Mesenteric fat pad (tissue), 1 donor: ENCODE measurements at regions not wholly inside any gene's neighbourhood (a gene's known extent, or its start where the extent isn't known, plus 50 kb on each side); places are given as distances from the start of the nearest gene placed in this dataset.

Experiments
- DNase-seq: peaks from one replicate; pipeline ENCODE4 v3.0.0-alpha.2; 2020; ENCODE audit warnings: low spot score
- donor health status: DM: yes; HTN: yes; CAD: no.

DNA sequence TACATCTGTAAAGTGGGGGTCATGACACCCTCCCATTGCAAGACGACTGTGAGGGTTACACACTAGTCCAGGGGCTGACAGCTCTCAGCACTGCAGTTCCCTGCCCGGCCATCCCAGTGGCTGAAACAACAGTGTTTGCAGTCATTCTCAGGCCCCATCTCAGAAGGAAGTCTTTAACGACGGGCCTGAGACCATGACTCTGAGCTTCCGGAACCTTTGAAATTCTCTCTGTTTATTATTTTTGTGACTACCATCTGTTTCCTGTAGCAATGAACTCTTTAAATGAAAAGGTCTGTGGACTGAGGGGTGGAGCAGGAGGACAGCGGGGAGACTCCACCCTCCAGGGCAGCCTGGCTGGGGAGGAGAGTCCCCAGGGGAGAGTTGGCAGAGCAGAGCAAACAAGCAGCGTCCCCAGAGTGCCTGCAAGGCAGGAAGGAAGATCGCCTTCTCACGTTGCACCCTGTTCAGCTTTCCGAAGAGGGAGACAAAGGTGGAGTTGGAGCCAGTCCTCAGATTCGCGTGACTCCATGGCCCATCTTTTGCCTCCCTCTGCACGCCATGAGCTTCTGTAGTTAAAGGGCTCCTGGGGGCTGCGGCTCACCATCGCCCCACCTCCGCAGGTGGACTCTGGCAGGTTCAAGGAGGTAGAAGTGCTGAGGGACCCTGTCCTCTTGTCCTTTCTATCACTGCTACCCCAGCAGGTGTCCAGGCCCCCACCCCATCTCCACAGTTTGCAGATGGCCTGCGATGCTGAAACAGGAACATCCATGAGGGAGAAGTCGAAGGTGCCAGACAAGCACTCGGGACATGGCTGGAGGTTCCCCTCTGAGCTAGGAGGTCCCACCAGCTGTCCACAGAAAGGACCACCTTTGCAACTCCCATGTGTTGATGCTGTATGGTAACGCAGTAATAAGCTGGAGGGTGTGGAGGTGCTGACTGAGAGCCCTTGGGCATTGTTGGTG lies 525.8 kb upstream of the PROK2 start:
- DNase-seq = no peak

DNA sequence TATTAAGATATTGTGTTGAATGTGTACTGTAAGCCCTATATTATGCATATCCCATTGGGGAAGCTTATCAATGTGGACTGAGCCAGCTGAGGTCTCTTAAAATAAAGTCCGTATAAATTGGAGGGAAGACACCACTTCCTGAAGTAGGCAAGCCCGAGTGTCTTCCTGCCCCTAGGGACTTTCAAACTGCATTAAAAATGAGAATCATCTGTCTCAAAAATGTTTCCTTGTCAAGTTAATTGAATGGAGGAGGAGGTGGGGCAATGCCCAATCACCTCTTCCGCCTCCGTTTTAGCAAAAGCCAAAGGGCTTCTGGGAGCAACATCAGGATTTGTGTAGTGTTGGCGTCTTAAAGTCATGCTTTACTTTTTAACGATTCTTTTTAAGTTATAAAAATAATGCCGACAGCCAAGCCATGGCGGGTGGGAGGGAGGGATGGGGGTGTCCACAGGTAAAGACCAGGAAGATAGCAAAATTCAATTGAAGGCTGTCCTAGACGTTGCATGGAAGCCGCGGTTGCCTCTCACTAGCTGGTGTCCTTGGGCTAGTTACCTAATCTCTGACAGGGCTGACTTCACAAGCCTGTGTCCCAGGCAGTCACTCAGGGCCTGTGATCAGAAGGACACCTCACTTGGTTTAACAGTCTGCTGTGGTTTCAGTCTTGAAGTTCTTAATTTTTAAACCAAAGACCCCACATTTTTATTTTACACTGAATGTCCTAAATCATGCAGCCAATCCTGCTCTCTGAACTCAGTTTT lies 524.9 kb upstream of the PROK2 start:
- no peak for DNase-seq

DNA sequence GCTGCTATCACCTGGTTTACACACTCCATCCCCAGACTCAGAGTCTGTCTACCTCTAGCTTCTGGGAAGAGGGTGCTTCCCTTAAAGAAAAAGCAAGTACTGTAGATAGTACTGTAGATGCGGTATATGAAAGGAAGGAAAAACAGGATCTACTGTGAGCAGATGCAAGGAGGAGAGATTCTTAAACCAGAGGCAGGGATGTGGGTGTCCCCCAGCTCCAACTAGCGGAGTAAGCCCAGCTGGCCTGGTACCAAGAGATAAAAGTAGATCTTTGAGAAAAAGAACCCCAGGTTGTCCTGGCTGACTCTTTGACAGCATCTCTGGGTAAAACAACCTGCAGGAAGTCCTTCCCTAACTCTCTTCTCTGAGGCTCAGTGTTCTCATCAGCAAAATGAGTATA lies 523.7 kb upstream of the PROK2 start:
- no peak for DNase-seq

DNA sequence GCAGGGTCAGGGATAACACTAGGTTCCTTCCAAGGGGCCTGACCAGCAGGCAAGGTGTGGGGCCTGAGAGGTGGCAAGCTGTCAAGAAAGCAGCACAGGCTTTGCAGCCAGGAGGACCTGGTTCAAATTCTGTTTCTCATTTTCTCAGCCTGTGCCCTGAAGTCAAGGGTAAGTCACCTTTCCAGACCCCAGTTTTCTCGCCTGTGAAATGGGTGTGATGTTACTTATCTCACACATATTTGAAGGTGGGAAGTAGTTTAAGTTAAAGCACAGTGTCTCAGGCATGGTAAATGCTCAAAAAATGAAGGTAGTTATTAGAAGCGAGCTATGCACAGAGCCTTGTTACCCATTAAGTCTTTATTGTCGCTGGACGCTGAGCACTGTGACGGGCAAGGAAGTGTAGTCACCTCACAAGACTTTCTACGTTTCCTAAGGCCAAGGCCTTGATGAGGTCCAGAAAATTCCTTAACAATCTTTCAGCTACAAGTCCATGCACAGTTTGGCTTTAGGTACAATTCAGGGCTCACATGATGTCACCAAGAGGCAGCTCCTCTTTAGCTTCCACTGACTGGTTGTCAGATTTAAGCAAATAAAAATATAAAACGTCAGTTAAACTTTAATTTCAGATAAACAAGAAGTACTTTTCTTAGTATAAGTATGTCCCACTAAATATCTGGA lies 522.6 kb upstream of the PROK2 start:
- no peak for DNase-seq

DNA sequence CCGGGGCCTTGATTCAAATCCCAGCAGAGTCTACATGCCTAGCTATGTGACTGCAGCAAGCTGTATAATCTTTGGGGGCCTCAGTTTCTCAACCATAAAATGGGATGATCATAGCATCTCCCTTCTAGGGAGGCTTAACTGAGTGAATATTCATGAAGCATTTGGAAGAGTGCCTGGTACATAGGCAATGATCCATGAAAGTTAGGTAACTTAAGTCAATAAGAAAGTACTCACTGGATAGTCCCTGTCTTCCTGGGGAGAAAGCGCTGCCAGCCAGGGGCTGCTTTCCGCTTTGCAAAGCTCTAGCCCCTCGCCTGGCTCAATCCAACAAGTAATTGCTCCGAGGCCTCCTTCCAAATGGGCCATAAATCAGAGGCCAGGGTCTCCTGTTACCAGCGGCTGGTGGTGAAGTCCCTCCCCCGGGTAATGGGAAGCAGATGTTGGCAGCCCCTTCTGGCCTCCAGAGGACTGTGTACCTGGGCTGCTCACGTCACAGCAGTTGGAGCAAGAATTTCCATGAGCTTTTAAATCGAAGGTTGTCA lies 521.9 kb upstream of the PROK2 start:
- no peak for DNase-seq

DNA sequence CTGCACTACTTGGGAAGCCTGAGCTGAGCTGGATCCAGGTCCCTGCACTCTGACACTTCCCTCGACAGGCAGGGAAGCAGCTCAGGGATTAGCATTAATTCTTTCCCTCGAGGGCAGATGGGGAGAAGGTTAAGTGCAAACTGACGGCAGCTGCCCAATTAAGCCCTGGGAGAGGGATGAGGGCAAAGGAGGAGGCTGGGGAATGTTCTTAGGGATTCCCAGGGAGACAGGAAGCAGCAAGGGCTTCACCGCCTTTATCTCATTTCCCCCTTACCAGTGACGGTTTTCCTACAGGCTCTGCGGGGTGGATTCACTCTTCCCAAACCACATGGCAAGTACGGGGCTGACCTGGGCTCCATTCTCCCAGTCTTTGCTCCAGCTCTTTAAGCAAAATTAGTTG lies 519.0 kb upstream of the PROK2 start:
- DNase-seq = no peak

DNA sequence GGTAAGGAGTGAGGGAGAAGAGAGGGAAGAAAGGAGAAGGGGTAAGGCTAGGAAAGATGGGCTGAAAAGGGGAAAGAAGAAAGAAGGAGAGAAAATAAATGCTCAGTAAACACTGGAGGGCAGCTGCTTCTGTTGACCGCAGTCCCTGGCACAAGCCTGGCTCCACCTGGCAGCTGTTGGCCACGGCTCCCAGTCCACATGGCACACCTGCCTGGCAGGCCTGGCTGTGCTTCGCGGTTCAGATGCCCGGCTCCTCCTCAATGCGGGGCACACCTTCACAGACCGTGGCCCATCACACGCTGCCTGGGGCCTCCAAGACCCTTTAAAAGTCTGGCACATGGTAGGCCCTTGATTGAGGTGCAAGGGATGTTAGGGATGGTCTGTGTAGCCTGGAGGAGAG lies 516.8 kb upstream of the PROK2 start:
- DNase-seq = no peak

DNA sequence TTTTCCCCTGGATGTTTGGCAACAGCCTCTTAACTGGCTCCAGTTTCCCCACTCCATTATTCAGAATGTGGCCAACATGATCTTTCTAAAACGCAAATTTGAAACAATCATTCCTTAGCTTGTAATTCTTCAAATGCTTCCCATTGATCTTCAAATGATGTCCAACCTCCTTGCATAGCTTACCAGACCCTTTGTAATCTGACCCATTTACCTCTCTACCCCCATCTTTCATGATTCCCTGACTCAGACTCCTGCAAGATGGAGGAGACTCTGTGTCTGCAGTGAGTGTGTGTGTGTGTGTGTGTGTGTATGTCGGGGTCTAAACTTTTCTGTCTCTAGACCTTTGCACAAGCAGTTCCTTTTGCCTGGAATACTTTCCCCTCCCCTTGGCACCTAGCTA lies 515.7 kb upstream of the PROK2 start:
- DNase-seq = no peak

DNA sequence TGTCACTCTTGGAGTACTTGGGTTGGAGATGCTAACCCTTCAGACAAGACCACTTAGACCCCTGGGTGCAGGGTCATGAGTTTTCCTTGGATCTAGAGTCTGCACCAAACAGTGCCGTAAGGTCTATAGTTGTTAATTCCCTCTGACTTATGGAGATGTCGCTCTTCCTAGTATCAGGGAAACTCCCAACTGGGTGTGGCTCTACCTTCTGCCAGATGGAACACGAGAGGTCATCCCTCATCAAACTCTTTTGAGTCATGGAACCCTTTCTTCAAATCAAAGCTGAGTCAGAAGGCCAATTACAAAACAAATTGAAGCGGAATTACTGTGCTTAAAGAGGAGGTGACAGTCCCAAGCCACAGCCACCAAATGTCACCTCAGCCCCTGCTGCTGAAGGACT lies 514.9 kb upstream of the PROK2 start:
- no peak for DNase-seq

DNA sequence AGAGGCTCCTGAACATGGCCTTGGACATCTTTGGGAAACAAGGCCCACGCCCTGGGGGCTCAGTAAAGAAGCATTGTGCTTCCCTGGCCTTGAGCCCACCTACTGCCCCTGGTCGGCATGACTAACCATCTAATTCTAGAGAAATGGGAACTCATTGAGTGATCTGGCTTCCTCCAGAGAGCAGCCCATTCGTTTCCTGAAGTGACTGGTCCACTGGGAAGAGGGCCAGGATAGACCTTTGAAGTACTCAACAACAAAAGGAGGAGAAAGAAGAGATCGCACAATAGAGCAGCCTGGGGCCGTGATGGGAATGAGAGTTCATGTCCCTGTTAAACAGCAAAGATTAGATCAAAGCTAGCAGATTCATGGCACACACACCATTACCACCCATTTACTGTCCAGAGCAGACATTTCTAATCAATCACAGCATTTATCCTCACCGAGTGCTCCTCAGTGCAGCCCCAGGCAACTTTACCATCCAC lies 514.4 kb upstream of the PROK2 start:
- DNase-seq = no peak

DNA sequence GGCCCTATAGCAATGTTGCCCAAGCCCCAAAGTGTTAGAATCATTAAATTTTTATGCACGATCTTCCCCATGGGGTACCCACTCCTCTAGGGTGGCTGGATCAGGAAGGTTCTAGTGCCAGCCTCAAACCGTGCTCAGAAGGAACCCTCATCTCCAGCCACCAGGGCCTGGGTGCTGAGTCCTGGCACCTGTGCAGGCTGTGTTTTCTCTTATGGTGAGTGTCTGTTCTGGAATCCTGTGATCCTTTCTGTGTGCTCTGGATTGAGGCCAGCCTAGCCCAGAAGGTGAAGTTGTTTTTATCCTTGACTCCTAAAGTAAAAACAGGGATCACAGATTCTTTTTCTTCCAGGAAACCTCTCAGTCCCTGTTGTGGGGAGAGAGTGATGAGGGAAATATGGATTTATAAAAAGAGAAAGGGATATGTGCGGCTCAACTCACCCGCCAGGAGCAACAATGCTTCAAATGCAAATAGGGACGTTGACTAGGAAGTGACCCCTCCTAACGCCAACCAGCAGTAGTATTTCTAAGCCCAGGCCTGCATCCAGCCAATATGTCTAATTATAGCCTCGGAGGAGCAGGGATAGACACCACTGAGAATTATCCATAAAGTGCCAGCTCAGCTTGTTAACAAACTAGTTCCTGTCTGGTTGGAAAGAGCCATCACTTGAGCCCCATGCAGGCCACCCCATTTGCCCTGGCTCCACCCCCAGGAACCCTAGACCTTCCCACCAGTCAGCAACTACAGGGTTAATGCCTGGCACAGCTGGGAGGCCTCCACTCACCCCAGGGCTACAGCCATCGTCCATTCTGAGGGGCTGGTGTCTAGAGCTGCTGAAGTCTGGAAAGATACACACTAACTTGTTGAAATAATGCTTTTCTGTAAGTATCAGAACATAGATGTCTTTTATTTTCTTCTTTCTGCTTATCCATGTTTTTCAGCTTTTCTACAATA lies 513.5 kb upstream of the PROK2 start:
- DNase-seq = no peak

DNA sequence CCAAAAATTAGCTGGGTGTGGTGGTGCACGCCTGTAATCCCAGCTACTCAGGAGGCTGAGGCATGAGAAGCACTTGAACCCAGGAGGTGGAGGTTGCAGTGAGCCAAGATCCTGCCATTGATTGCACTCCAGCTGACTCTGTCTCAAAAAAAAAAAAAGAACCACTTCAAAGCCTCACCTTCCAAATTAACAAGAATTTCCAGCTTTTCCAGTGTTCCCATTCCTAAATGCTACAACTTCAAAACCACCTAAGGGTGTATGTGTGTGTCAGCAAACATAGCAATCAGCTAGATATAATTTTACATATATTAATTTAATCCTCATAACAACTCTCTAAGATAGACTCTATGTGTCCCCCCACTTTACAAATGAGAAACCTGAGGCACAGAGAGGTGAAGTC lies 512.5 kb upstream of the PROK2 start:
- no peak for DNase-seq

DNA sequence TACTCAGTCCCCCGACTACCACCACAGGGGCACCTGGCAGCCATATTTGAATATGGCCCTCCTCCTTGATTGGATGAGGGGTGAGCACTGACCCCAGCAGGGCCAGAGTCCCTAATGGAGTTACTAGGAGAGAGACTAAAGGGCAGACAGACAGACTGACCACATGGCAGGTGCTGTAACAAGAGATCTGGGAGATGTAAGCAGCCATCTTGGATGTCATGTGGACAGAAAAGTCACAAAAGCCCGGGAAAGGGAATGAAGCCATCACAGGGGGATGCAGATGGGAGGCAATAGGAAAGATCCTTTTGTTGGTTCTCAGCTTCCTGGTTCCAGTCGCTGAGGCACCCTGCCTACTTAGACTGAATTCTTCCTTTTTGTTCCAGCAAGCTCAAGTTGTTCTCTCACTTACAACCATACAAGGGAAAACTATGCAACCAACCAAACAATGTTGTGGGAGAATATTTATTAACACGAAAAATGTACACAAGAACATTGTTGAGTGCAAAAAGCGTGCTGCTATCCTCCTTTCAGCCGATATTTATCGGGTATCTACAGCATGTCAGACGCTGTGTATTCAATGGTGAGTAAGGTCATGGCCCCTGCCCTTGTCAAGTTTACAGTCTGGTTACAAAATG lies 511.6 kb upstream of the PROK2 start:
- no peak for DNase-seq

DNA sequence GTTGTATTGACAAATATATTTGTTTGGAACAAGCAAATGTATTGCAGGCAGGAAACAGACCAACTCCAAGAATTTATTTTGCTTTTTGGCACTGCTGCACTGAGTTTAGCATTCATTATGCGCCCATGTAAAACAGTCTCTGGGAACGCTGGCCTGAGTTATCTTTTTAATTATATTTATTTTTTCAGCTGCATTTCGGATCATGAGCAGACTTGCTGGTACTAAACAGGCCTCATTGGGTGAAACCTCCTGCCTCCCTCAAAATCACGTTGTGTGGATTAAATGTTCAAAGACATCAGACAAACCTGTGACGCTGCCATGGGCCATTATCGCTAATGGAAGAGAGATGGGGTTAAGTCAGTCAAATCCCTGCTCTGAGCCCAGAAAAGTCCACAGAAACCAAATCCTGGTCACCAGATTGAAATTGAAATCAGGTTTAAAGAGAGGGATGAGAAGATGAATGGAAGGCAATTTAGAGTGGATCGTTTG lies 511.1 kb upstream of the PROK2 start:
- no peak for DNase-seq

DNA sequence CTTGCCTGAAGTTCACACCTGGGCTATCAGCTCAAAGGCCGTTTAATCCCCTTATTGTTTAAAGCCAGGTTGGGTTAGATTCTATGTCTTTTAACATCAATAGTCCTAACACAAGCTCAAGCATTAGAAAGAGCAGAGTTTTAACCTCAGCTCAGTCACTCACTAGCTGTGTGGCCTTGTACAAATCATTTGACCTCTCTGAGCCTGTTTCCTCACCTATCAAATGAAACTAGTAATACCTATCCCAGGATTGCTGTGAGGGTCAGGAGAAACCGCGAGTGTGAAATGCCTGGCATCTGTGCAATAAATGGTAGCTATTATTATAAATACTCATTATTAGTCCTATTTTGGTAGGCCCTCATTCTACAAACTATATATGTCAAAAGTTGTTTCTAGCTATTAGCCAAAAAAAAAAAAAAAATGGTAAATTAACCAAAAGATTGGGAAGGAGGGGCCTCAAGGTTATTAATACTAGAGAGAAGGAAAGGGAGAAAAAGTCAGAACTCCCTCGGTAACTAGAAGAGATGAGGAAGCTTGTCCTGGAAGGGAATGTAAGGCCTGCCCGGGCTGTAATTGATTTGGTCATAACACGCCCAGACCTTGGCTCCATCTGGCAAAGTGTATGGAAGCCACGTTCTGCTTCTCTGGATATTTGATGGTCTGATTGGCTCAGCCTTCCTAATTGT lies 510.5 kb upstream of the PROK2 start:
- no peak for DNase-seq

DNA sequence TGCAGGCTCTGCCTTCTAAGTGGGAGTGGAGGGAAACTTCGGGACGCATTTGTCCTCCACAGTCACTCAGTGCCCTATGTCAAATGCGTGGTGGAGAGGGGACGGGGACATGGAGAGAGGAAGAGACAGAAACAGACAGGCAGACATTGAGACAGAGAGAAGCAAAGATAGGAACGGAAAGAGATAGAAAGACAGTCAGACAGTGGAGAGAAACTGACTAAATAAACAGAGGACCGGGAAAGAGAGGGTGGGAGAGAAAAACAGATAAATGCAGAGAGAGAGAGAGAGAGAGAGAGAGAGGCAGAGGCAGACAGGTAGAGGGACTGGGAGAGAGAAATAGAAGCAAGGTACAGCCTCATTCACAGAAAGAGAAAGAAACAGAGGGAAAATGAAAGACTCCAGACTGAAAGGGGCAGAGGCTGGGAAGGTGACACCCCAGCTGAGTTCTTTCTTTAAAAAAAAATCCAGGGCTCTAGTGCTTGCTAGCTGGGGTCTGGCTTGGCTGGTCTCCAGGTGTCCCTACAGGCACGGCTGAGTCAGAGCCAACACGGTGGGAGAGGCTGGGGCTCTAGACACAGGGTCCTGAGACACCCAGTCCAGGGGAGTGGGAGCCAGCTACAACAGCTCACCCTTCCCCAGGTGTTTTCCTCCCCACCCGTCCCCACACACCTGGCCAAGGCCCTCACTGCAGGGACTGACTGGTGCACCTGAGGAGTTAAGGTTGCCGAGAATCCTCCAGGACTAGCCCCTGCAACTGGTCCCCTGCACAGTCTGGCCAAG lies 506.1 kb upstream of the PROK2 start:
- no peak for DNase-seq

DNA sequence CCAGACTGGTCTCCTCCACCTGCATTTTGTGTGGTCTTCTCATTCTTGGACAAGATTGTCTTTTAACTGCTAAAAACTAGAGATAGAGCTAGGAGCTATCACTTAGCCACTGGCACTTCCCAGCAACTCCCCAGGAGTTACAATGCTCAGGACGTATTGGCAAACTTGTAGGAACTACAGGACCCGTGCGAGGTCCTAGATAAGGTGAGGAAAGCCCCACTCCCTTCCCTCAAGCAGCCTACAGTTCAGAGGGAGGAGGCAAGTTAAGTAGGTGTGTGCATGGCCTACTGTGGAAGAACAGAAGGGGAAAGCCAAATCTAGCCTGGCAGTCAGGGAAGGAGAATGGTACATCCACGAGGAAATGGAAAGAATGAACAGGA lies 504.7 kb upstream of the PROK2 start:
- DNase-seq = no peak

DNA sequence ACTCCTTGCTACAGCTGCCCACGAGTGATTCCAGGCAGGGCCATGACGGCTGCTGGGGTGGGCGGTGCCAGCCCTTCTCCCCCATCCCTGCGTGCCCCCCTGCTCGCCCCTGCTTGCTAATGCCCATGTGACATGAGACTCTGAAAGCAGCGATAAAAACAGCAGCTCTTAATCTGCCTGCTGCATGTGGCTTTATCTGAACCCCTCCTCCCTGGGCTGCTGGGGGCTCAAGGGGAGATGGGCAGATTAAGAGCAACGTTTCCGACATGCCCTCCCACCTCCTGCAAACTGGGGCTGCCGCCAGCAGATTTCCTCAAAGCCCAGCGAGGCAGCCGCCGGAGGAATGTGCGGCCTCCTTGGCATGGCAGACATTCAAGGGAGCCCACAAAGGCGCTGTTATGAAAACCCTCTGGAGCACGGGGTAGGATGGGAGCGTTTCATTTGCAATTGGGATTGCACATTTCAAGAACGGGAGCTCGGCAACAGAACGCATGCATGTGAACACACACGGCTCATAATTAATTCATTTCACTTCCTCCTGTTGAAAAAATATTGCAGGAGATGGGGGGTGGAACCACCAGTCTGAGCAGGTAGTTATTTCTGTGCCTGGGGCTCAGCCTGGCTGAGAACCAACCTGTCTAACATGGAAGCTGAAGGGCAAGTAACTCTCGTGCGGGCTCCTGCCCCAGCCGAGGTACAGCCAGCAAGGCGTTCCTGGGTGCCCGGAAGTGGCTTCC lies 504.2 kb upstream of the PROK2 start:
- no peak for DNase-seq
